IMR-90 (cell line): ENCODE measurements at regions not wholly inside any gene's neighbourhood (a gene's known extent, or its start where the extent isn't known, plus 50 kb on each side); places are given as distances from the start of the nearest gene placed in this dataset.

Experiments used
- ATAC-seq: fragments of 200-7000 bp; cut with Tn5 transposase; 2 replicates; pipeline ENCODE4 v1.9.1; 2020; ENCODE audit warnings: low read depth, mild to moderate bottlenecking, moderate library complexity
- BruUV-seq: library from RNA; stranded (reverse); fragments of 400-500 nt; replicated peaks from 2 replicates; lab custom pipeline; 2021; lab: Mats Ljungman, UMichigan
- CTCF ChIA-PET: fragments of 300-600 bp; formaldehyde crosslinking; extraction: SDS; loops from one replicate; lab custom pipeline; 2021; ENCODE audit warnings: antibody characterized with exemption; lab: Yijun Ruan, JAX
- POLR2A ChIA-PET: fragments of 300-600 bp; sonication (Branson Sonifier 250); formaldehyde crosslinking; loops from one replicate; lab custom pipeline; 2022; ENCODE audit warnings: antibody characterized with exemption; ENCODE audit not compliant: unreplicated experiment; lab: Charles Lee
- DNase-seq: peaks from one replicate; pipeline ENCODE4 v3.0.0; 2013
- H2AFZ ChIP-seq: replicated peaks from 2 replicates; pipeline ENCODE3; 2013; ENCODE audit warnings: low read length, mild to moderate bottlenecking; ENCODE audit not compliant: poor library complexity
- H2AK5ac ChIP-seq: 2 replicates; pipeline ENCODE4 v1.6.1; 2013; ENCODE audit warnings: low read depth, low read length, inconsistent platforms
- H2AK9ac ChIP-seq: replicated peaks from 2 replicates; pipeline ENCODE3; 2013; ENCODE audit warnings: mild to moderate bottlenecking, low read depth, low read length, moderate library complexity; ENCODE audit not compliant: poor library complexity
- H2BK120ac ChIP-seq: 2 replicates; pipeline ENCODE4 v1.6.1; 2013; ENCODE audit warnings: low read depth, low read length, inconsistent platforms
- H2BK15ac ChIP-seq: 3 replicates; pipeline ENCODE4 v1.6.1; 2013; ENCODE audit warnings: low read depth, low read length, inconsistent platforms
- H2BK20ac ChIP-seq: 2 replicates; pipeline ENCODE4 v1.6.1; 2013; ENCODE audit warnings: low read depth, mild to moderate bottlenecking, inconsistent platforms, low read length, moderate library complexity
- H2BK5ac ChIP-seq: 2 replicates; pipeline ENCODE4 v1.6.1; 2013; ENCODE audit warnings: mild to moderate bottlenecking, low read depth, low read length, inconsistent platforms; ENCODE audit not compliant: poor library complexity, severe bottlenecking
- H3K14ac ChIP-seq: replicated peaks from 2 replicates; pipeline ENCODE4 v1.6.1; 2013; ENCODE audit warnings: low read depth, low read length, inconsistent platforms
- H3K18ac ChIP-seq: 2 replicates; pipeline ENCODE4 v1.6.1; 2013; ENCODE audit warnings: low read depth, low read length, control low read depth
- H3K23ac ChIP-seq: 2 replicates; pipeline ENCODE4 v1.6.1; 2013; ENCODE audit warnings: low read depth, low read length, inconsistent platforms
- H3K27ac ChIP-seq: 2 replicates; pipeline ENCODE4 v1.5.1; 2013; ENCODE audit warnings: mild to moderate bottlenecking, control low read depth, low read length; ENCODE audit not compliant: insufficient read depth
- H3K27me3 ChIP-seq: 2 replicates; pipeline ENCODE4 v1.6.1; 2013; ENCODE audit warnings: low read length; ENCODE audit not compliant: control insufficient read depth, insufficient read depth
- H3K36me3 ChIP-seq: 2 replicates; pipeline ENCODE4 v1.6.1; 2013; ENCODE audit warnings: low read length, mixed read lengths; ENCODE audit not compliant: control insufficient read depth, insufficient read depth
- H3K4ac ChIP-seq: 2 replicates; pipeline ENCODE4 v1.6.1; 2013; ENCODE audit warnings: low read depth, low read length, inconsistent platforms
- H3K4me1 ChIP-seq: 2 replicates; pipeline ENCODE4 v1.6.1; 2013; ENCODE audit warnings: low read length, mixed read lengths; ENCODE audit not compliant: control insufficient read depth, insufficient read depth
- H3K4me2 ChIP-seq: 2 replicates; pipeline ENCODE4 v1.6.1; 2013; ENCODE audit warnings: low read depth, mild to moderate bottlenecking, control low read depth, low read length, moderate library complexity
- H3K4me3 ChIP-seq: 2 replicates; pipeline ENCODE4 v1.5.1; 2013; ENCODE audit warnings: low read depth, mild to moderate bottlenecking, control low read depth, low read length, moderate library complexity; ENCODE audit not compliant: insufficient read depth
- H3K56ac ChIP-seq: 2 replicates; pipeline ENCODE4 v1.6.1; 2013; ENCODE audit warnings: low read length, inconsistent platforms; ENCODE audit not compliant: insufficient read depth; ENCODE audit errors: extremely low read depth
- H3K79me1 ChIP-seq, 2 experiments: 2 replicates each; pipeline ENCODE4 v1.6.1; 2013; ENCODE audit warnings: low read length in 2 of 2, inconsistent platforms in 1 of 2, low read depth in 1 of 2
- H3K9ac ChIP-seq: 2 replicates; pipeline ENCODE4 v1.6.1; 2013; ENCODE audit warnings: low read depth, low read length, control low read depth
- H3K9me1 ChIP-seq: 2 replicates; pipeline ENCODE4 v1.6.1; 2013; ENCODE audit warnings: low read length, inconsistent platforms; ENCODE audit not compliant: insufficient read depth
- H3K9me3 ChIP-seq: 2 replicates; pipeline ENCODE4 v1.6.1; 2013; ENCODE audit warnings: low read length; ENCODE audit not compliant: control insufficient read depth, insufficient read depth
- H4K20me1 ChIP-seq: 2 replicates; pipeline ENCODE4 v1.6.1; 2013; ENCODE audit warnings: low read length, inconsistent platforms; ENCODE audit not compliant: insufficient read depth
- H4K5ac ChIP-seq: 2 replicates; pipeline ENCODE4 v1.6.1; 2013; ENCODE audit warnings: mild to moderate bottlenecking, low read depth, low read length, control low read depth
- H4K8ac ChIP-seq, 2 experiments: 2 replicates each; pipeline ENCODE4 v1.6.1; 2013; ENCODE audit warnings: low read depth in 2 of 2, low read length in 2 of 2, control low read depth in 1 of 2, inconsistent platforms in 1 of 2
- H4K91ac ChIP-seq: 2 replicates; pipeline ENCODE4 v1.6.1; 2013; ENCODE audit warnings: low read depth, low read length, inconsistent platforms; ENCODE audit not compliant: insufficient read depth
- CEBPB ChIP-seq: IDR thresholded peaks from 2 replicates; pipeline ENCODE4 v1.6.1; 2012; ENCODE audit warnings: low read depth, low read length, improper control_type of control experiment
- CTCF ChIP-seq: conservative IDR thresholded peaks from 2 replicates; pipeline ENCODE4 v1.5.1; 2012; ENCODE audit warnings: mild to moderate bottlenecking, low read depth, low read length, improper control_type of control experiment
- ELK1 ChIP-seq: fragments of 150-350 bp; IDR thresholded peaks from 2 replicates; pipeline ENCODE4 v1.6.1; 2016; ENCODE audit warnings: low read depth, mild to moderate bottlenecking, low read length, moderate library complexity, borderline replicate concordance
- FOS ChIP-seq: fragments of 150-350 bp; IDR thresholded peaks from 2 replicates; pipeline ENCODE4 v1.6.1; 2016; ENCODE audit warnings: low read depth, low read length
- MAFK ChIP-seq: IDR thresholded peaks from 2 replicates; pipeline ENCODE4 v1.6.1; 2012; ENCODE audit warnings: low read depth, low read length, improper control_type of control experiment
- MAZ ChIP-seq: IDR thresholded peaks from 2 replicates; pipeline ENCODE4 v1.6.1; 2012; ENCODE audit warnings: low read depth, mild to moderate bottlenecking, low read length, improper control_type of control experiment, moderate library complexity, borderline replicate concordance
- MXI1 ChIP-seq: IDR thresholded peaks from 2 replicates; pipeline ENCODE4 v1.6.1; 2012; ENCODE audit warnings: low read depth, mild to moderate bottlenecking, low read length, moderate library complexity, borderline replicate concordance
- NFE2L2 ChIP-seq: fragments of 150-350 bp; IDR thresholded peaks from 2 replicates; pipeline ENCODE4 v1.6.1; 2016; ENCODE audit warnings: low read depth, mild to moderate bottlenecking, low read length
- POLR2A ChIP-seq: IDR thresholded peaks from 2 replicates; pipeline ENCODE4 v1.6.1; 2012; ENCODE audit warnings: mild to moderate bottlenecking, low read depth, low read length
- RAD21 ChIP-seq: IDR thresholded peaks from 2 replicates; pipeline ENCODE4 v1.6.1; 2012; ENCODE audit warnings: low read length, improper control_type of control experiment
- RFX5 ChIP-seq: IDR thresholded peaks from 2 replicates; pipeline ENCODE4 v1.8.0; 2012; ENCODE audit warnings: low read depth, mild to moderate bottlenecking, low read length, moderate library complexity
- SMC3 ChIP-seq: fragments of 150-350 bp; IDR thresholded peaks from 2 replicates; pipeline ENCODE4 v1.6.1; 2016; ENCODE audit warnings: low read depth, mild to moderate bottlenecking, antibody characterized with exemption, low read length, moderate library complexity
- USF2 ChIP-seq: fragments of 150-350 bp; IDR thresholded peaks from 2 replicates; pipeline ENCODE4 v1.6.1; 2017; ENCODE audit warnings: mild to moderate bottlenecking, antibody characterized with exemption, low read length, low read depth
- WGBS, 2 experiments: methylation state at CpG; one replicate each; pipeline versions ENCODE4 v1.1.5 to v1.1.7; 2013; ENCODE audit warnings: missing lambda C conversion rate in 2 of 2; ENCODE audit not compliant: insufficient read length in 1 of 2; ENCODE audit errors: extremely low coverage in 2 of 2; 5-methylcytosine and 5-hydroxymethylcytosine counted together
- dilution Hi-C: fragments of 300-500 bp; cut with HindIII; formaldehyde crosslinking; loops from one replicate; pipeline ENCODE4 v1.14.3; 2018; ENCODE audit warnings: low sequenced_read_pairs; ENCODE audit not compliant: unreplicated experiment
- in situ Hi-C: fragments of 300-500 bp; cut with MboI; formaldehyde crosslinking; loops from 3 replicates; pipeline ENCODE4 v1.14.3; 2019; ENCODE audit warnings: low sequenced_read_pairs, inconsistent platforms, mixed read lengths
- intact Hi-C: fragments of 100-400 bp; cut with micrococcal nuclease; formaldehyde crosslinking; loops from 2 replicates; pipeline ENCODE4 v1.10.0; 2022

- H3K9me1 ChIP-seq, result no peaks in the 10 kb centered on the region
- H2BK20ac ChIP-seq, result no peak overlapping the region
- no peak overlapping the region for H3K23ac ChIP-seq
- H3K79me1 ChIP-seq, result no peaks in the 10 kb centered on the region
- CTCF ChIA-PET, result no interaction called here
- intact Hi-C loops (no loop called here), in situ Hi-C loops (no loop called here), dilution Hi-C loops (no loop called here)
- 92% methylated on average over 2 of the region's 5 CpGs; no CpG with 5 or more reads in 1 of the 2 experiments for WGBS, 2 experiments
- H4K91ac ChIP-seq, result no peak overlapping the region
- no peak overlapping the region for H2AK9ac ChIP-seq
- H4K20me1 ChIP-seq, result no peaks in the 10 kb centered on the region
- no peaks in the 10 kb centered on the region for H3K36me3 ChIP-seq
- BruUV-seq, result no TSS peak
- no peak overlapping the region for H2AFZ ChIP-seq
- H3K18ac ChIP-seq, result no peak overlapping the region
- no peak for ATAC-seq
- H4K5ac ChIP-seq, result no peak overlapping the region
- no peak overlapping the region for H2AK5ac ChIP-seq
- H3K14ac ChIP-seq, result no peak overlapping the region
- POLR2A ChIA-PET, result no interaction called here
- H3K4ac ChIP-seq, result no peak overlapping the region
- no peaks in the 10 kb centered on the region for H3K4me1 ChIP-seq
- no peak overlapping the region for H2BK15ac ChIP-seq
- no peak overlapping the region for H2BK120ac ChIP-seq
- no peak overlapping the region for H3K27ac ChIP-seq
- no peak overlapping the region for H3K56ac ChIP-seq
- H3K27me3 ChIP-seq, result no peaks in the 10 kb centered on the region
- no peak overlapping the region for H2BK5ac ChIP-seq
- no peaks in the 10 kb centered on the region for H3K9me3 ChIP-seq
- H3K4me3 ChIP-seq, result no peak overlapping the region
- TF ChIP-seq SMC3, result no peak
- no peak for TF ChIP-seq MAZ
- no peak for TF ChIP-seq FOS
- no peak for TF ChIP-seq POLR2A
- TF ChIP-seq CEBPB, result no peak
- TF ChIP-seq USF2, result no peak
- no peak for TF ChIP-seq NFE2L2
- no peak for TF ChIP-seq RAD21
- no peak for TF ChIP-seq ELK1
- no peak for TF ChIP-seq CTCF
- TF ChIP-seq MAFK, result no peak
- no peak for TF ChIP-seq RFX5
- TF ChIP-seq MXI1, result no peak
- H3K4me2 ChIP-seq, result no peak overlapping the region
- H3K9ac ChIP-seq, result no peak overlapping the region
- no peak for DNase-seq
- no peak overlapping the region for H4K8ac ChIP-seq
Observed at GRCh38 chr1:193519922-193520321, 333.5 kb upstream of the B3GALT2 start.
